Stimulated activated naive CD8-positive, alpha-beta T cell treated with anti-CD3 and anti-CD28 coated beads, Interleukin-15, amount 100 ng/mL, for 72 hours (primary cell): ENCODE measurements at regions not wholly inside any gene's neighbourhood (a gene's known extent, or its start where the extent isn't known, plus 50 kb on each side); places are given as distances from the start of the nearest gene placed in this dataset.
A peak's percentile ranks its signal among the peaks of the same experiment; 100 is the strongest.
"Not testable (repeated sequence)": the region's sequence is repeated elsewhere in the genome, so short reads cannot be mapped to it uniquely, and the experiment has no call there.

Experiments
- ATAC-seq: fragments of 150-1000 bp; cut with Tn5 transposase; 2 replicates; pipeline ENCODE4 v1.10.0; 2021; ENCODE audit warnings: mild to moderate bottlenecking, moderate library complexity
- DNase-seq, 2 donors: peaks; one replicate each; pipeline ENCODE4 v3.0.0; 2021 to 2022
- H3K27ac Mint-ChIP-seq, 2 donors: one replicate each; pipeline ENCODE4 v1.8.0; 2022; ENCODE audit warnings: mild to moderate bottlenecking in 2 of 2, mixed read lengths in 2 of 2, moderate library complexity in 2 of 2
- H3K27me3 Mint-ChIP-seq: one replicate; pipeline ENCODE4 v1.8.0; 2022; ENCODE audit warnings: mixed read lengths
- H3K4me1 Mint-ChIP-seq: one replicate; pipeline ENCODE4 v1.8.0; 2022; ENCODE audit warnings: mild to moderate bottlenecking, mixed read lengths
- H3K4me3 Mint-ChIP-seq, 2 donors: one replicate each; pipeline ENCODE4 v1.8.0; 2022; ENCODE audit warnings: mild to moderate bottlenecking in 2 of 2, mixed read lengths in 2 of 2, moderate library complexity in 1 of 2
- H3K9me3 Mint-ChIP-seq, 2 donors: one replicate each; pipeline ENCODE4 v1.8.0; 2022; ENCODE audit warnings: mixed read lengths in 2 of 2

GRCh38 chr1:78203410-78203982 lies 157.7 kb downstream of the GIPC2 start:
- DNase-seq, H3K4me3 Mint-ChIP-seq, H3K27ac Mint-ChIP-seq, ATAC-seq, H3K4me1 Mint-ChIP-seq: not testable (repeated sequence)
- Mint-ChIP-seq H3K9me3 (peaks cover 7 to 13% of the 10 kb centered on the region in 2 donors), H3K27me3 (peaks cover 15% of the 10 kb centered on the region)

- no peak for ATAC-seq
- no peak for DNase-seq
- H3K27ac Mint-ChIP-seq: no peak overlapping the region
- H3K27me3 Mint-ChIP-seq: peaks cover 11% of the 10 kb centered on the region
- no peaks in the 10 kb centered on the region for H3K4me1 Mint-ChIP-seq
- H3K4me3 Mint-ChIP-seq: no peak overlapping the region
- peaks cover 24 to 34% of the 10 kb centered on the region in 2 donors for H3K9me3 Mint-ChIP-seq
These were observed 164.4 kb downstream of the GIPC2 start for GRCh38 chr1:78210175-78210574.

DNA sequence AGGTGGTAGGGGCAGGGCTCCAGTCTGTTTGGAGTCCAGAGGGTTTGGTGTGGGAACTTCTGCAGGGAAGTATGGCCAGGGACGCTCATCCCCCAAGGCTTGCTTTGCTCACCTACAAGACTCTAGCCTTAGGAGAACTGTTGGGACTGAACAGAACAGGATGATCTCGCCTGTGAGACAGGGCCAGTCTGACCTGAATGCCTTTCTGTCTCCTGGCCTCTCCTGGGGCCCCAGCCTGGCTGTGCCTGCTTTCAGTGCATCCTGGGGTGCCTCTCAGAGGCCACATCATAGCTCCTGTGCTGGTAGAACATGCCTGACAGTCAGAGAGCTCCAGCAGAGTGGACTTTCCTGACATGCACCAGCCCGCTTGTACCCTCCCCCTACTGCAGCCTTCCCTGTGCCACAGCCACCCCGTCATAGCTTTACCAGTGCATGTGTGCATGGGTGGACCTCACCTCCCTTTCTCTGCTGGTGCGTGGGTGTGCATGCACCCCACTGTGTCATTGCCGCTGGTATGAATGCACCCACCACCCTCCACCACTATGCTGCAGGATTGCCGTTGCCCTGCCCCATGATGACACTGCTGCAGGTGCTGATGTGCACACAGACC lies 165.8 kb downstream of the GIPC2 start:
- Mint-ChIP-seq H3K27ac (no peak overlapping the region), H3K9me3 (peaks cover 16 to 30% of the 10 kb centered on the region in 2 donors), H3K27me3 (peaks cover 11% of the 10 kb centered on the region), H3K4me3 (no peak overlapping the region), H3K4me1 (no peaks in the 10 kb centered on the region)
- DNase-seq (no peak), ATAC-seq (peak; percentile 42)

DNA sequence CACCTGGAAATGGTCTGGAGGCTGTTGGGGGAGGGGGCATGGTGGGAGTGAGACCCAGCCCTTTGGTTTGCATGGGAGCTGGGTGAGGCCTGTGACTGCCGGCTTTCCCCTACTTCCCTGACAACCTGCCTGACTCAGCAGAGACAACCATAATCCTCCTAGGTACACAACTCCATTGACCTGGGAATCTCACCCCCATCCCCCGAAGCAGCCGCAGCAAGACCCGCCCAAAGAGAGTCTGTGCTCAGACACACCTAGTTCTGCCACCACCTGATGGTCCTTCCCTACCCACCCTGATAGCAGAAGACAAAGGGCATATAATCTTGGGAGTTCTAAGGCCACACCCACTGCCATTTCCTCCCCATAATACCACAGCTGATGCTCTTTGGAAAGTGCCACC lies 168.6 kb downstream of the GIPC2 start:
- Mint-ChIP-seq H3K27ac (no peak overlapping the region), H3K4me1 (no peaks in the 10 kb centered on the region), H3K4me3 (no peak overlapping the region), H3K9me3 (peaks cover 21 to 30% of the 10 kb centered on the region in 2 donors), H3K27me3 (peaks cover 11% of the 10 kb centered on the region)
- DNase-seq: no peak
- no peak for ATAC-seq

- peaks cover 18% of the 10 kb centered on the region for H3K27me3 Mint-ChIP-seq
- no peak overlapping the region for H3K27ac Mint-ChIP-seq
- peaks cover 0 to 5% of the 10 kb centered on the region in 2 donors for H3K9me3 Mint-ChIP-seq
- no peaks in the 10 kb centered on the region for H3K4me1 Mint-ChIP-seq
- H3K4me3 Mint-ChIP-seq: no peak overlapping the region
- DNase-seq: no peak
- no peak for ATAC-seq
These were observed 176.6 kb downstream of the GIPC2 start for GRCh38 chr1:78222225-78222959.

- no peak overlapping the region for H3K4me3 Mint-ChIP-seq
These were observed 177.2 kb downstream of the GIPC2 start for GRCh38 chr1:78222960-78223358.

GRCh38 chr1:78223417-78224215 lies 177.8 kb downstream of the GIPC2 start:
- ATAC-seq (no peak), DNase-seq (no peak)
- no peaks in the 10 kb centered on the region for H3K4me1 Mint-ChIP-seq
- no peak overlapping the region for H3K4me3 Mint-ChIP-seq
- H3K27ac Mint-ChIP-seq: no peak overlapping the region
- no peaks in the 10 kb centered on the region for H3K9me3 Mint-ChIP-seq
- H3K27me3 Mint-ChIP-seq: peaks cover 18% of the 10 kb centered on the region

More at GRCh38 chr1:78222960-78223358, 177.2 kb downstream of the GIPC2 start:
- DNase-seq: no peak
- peaks cover 18% of the 10 kb centered on the region for H3K27me3 Mint-ChIP-seq
- H3K27ac Mint-ChIP-seq: no peak overlapping the region
- no peaks in the 10 kb centered on the region for H3K4me1 Mint-ChIP-seq
- no peak for ATAC-seq
- H3K9me3 Mint-ChIP-seq: no peaks in the 10 kb centered on the region

DNA sequence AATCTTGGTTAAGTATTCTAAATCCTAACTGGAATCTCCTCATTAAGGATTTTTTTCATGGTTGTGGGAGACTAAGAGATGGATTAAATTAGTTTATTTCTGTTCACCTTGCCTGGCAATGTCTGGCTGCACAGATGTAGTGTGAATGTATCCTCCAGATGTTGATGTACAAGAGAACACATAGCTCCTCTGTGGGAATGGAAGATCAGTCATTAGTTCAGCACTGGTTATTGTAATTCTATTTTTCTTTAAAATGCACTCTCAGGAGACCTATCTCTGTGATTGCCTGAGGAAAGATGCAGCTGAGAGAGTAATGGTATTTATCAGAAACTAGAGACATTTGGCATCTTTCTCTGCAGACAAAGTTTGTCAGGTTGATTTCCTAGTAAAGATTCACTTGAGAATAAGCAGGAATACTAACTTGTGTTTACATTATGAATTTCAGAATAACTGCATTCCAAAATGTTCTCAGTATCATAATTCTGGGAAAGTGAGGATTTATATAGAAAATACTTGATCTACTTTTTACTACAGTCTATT lies 178.6 kb downstream of the GIPC2 start:
- no peaks in the 10 kb centered on the region for H3K9me3 Mint-ChIP-seq
- H3K27me3 Mint-ChIP-seq: peaks cover 18% of the 10 kb centered on the region
- H3K27ac Mint-ChIP-seq: no peak overlapping the region
- no peak for ATAC-seq
- H3K4me3 Mint-ChIP-seq: no peak overlapping the region
- H3K4me1 Mint-ChIP-seq: no peaks in the 10 kb centered on the region
- DNase-seq: no peak

- ATAC-seq (no peak), DNase-seq (no peak)
- no peak overlapping the region for H3K4me3 Mint-ChIP-seq
- no peaks in the 10 kb centered on the region for H3K9me3 Mint-ChIP-seq
- peaks cover 18% of the 10 kb centered on the region for H3K27me3 Mint-ChIP-seq
- H3K27ac Mint-ChIP-seq: no peak overlapping the region
- no peaks in the 10 kb centered on the region for H3K4me1 Mint-ChIP-seq
These were observed 179.2 kb downstream of the GIPC2 start for GRCh38 chr1:78224861-78225552.

DNA sequence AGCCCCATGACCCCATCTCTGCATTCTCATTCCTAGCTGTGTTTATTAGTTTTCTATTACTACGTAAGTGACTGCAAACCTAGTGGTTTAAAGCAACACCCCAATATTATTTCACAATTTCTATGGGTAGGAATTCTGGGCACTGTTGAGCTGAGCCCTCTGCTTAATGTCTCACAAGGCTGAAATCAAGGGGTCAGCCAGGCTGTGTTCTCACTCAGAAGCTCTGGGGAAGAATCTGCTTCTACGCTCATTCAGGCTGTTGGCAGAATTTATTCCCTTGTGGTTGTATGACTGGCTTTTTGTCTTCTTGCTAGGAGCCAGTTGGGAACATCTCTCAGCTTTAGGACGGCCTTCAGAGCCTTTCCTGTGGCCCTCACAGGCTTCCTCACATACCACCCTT lies 181.0 kb downstream of the GIPC2 start:
- Mint-ChIP-seq H3K27ac (no peak overlapping the region), H3K4me3 (no peak overlapping the region), H3K27me3 (peaks cover 14% of the 10 kb centered on the region), H3K4me1 (no peaks in the 10 kb centered on the region), H3K9me3 (no peaks in the 10 kb centered on the region)
- DNase-seq (no peak), ATAC-seq (no peak)

GRCh38 chr1:78227705-78228635 lies 182.2 kb downstream of the GIPC2 start:
- no peak overlapping the region for H3K4me3 Mint-ChIP-seq
- peaks cover 12% of the 10 kb centered on the region for H3K27me3 Mint-ChIP-seq
- DNase-seq (no peak), ATAC-seq (no peak)
- no peak overlapping the region for H3K27ac Mint-ChIP-seq
- no peaks in the 10 kb centered on the region for H3K9me3 Mint-ChIP-seq
- H3K4me1 Mint-ChIP-seq: no peaks in the 10 kb centered on the region

- no peak for ATAC-seq
- H3K4me1 Mint-ChIP-seq: no peaks in the 10 kb centered on the region
These were observed 183.6 kb downstream of the GIPC2 start for GRCh38 chr1:78229344-78229743.

GRCh38 chr1:78231477-78231876 lies 185.7 kb downstream of the GIPC2 start:
- ATAC-seq: no peak
- Mint-ChIP-seq H3K9me3 (no peaks in the 10 kb centered on the region), H3K4me3 (no peak overlapping the region)

More at GRCh38 chr1:78229344-78229743, 183.6 kb downstream of the GIPC2 start:
- Mint-ChIP-seq H3K27me3 (no peaks in the 10 kb centered on the region), H3K9me3 (no peaks in the 10 kb centered on the region), H3K4me3 (no peak overlapping the region), H3K27ac (no peak overlapping the region)
- no peak for DNase-seq

GRCh38 chr1:78231894-78232293 lies 186.1 kb downstream of the GIPC2 start:
- Mint-ChIP-seq H3K27ac (no peak overlapping the region), H3K27me3 (no peaks in the 10 kb centered on the region), H3K4me3 (no peak overlapping the region), H3K9me3 (no peaks in the 10 kb centered on the region), H3K4me1 (no peaks in the 10 kb centered on the region)
- ATAC-seq (no peak), DNase-seq (no peak)

More at GRCh38 chr1:78231477-78231876, 185.7 kb downstream of the GIPC2 start:
- no peak for DNase-seq
- H3K4me1 Mint-ChIP-seq: no peaks in the 10 kb centered on the region
- H3K27ac Mint-ChIP-seq: no peak overlapping the region
- H3K27me3 Mint-ChIP-seq: no peaks in the 10 kb centered on the region
